ENCODE measurements at regions not wholly inside any gene's neighbourhood (a gene's known extent, or its start where the extent isn't known, plus 50 kb on each side); places are given as distances from the start of the nearest gene placed in this dataset.

GRCh38 chrX:113892401-113892800 lies 691.5 kb upstream of the HTR2C start:
- Histone ChIP-seq H2AFZ (ENCODE audit: low read length) (no peak overlapping the region), H4K20me1 (ENCODE audit: insufficient read depth, low read length) (no peaks in the 10 kb centered on the region), H3K36me3 (ENCODE audit: insufficient read depth, low read length) (no peaks in the 10 kb centered on the region), H3K9me2 (ENCODE audit: insufficient read depth, low read length) (no peaks in the 10 kb centered on the region), H3K4me3 (ENCODE audit: low read depth, low read length, poor library complexity, severe bottlenecking) (no peak overlapping the region), H3K9me3 (ENCODE audit: low read length) (no peaks in the 10 kb centered on the region), H3K79me2 (ENCODE audit: insufficient read depth, low read depth, low read length) (no peaks in the 10 kb centered on the region), H3K4me1 (ENCODE audit: insufficient read depth, low read length, poor library complexity, severe bottlenecking) (no peaks in the 10 kb centered on the region), H3K4me2 (ENCODE audit: low read length) (no peak overlapping the region), H3K27ac (ENCODE audit: low read depth, low read length, poor library complexity, severe bottlenecking) (no peak overlapping the region)
- no TSS peak for BruUV-seq (replicated peaks)
- TF ChIP-seq EZH2phosphoT487 (IDR thresholded peaks at IDR 0.05; ENCODE audit: borderline replicate concordance, low read depth, low read length) (no peak), CTCF (conservative IDR thresholded peaks at IDR 0.05; ENCODE audit: low read length) (no peak)
- ChIA-PET POLR2A (interaction anchor here (0.7 kb wide), 1 partner anchor 321 kb away, joined by 3 read pairs; no protein-coding TSS in a partner anchor), CTCF (ENCODE audit: unreplicated experiment) (no interaction called here)
- intact Hi-C loops (cut with micrococcal nuclease; ENCODE audit: unreplicated experiment), result no loop called here
- DNase-seq (ENCODE audit: low spot score), result no peak

GRCh38 chrX:113873056-113873455 lies 710.8 kb upstream of the HTR2C start:
- DNase-seq (ENCODE audit: low spot score), result no peak
- Histone ChIP-seq H3K4me3 (ENCODE audit: low read depth, low read length, poor library complexity, severe bottlenecking) (no peak overlapping the region), H4K20me1 (ENCODE audit: insufficient read depth, low read length) (no peaks in the 10 kb centered on the region), H3K27ac (ENCODE audit: low read depth, low read length, poor library complexity, severe bottlenecking) (no peak overlapping the region), H3K4me1 (ENCODE audit: insufficient read depth, low read length, poor library complexity, severe bottlenecking) (no peaks in the 10 kb centered on the region), H3K9me3 (ENCODE audit: low read length) (no peaks in the 10 kb centered on the region), H3K9me2 (ENCODE audit: insufficient read depth, low read length) (no peaks in the 10 kb centered on the region), H2AFZ (ENCODE audit: low read length) (no peak overlapping the region), H3K4me2 (ENCODE audit: low read length) (no peak overlapping the region), H3K79me2 (ENCODE audit: insufficient read depth, low read depth, low read length) (no peaks in the 10 kb centered on the region), H3K36me3 (ENCODE audit: insufficient read depth, low read length) (no peaks in the 10 kb centered on the region)
- ChIA-PET CTCF (ENCODE audit: unreplicated experiment) (no interaction called here), POLR2A (no interaction called here)
- intact Hi-C loops (cut with micrococcal nuclease; ENCODE audit: unreplicated experiment), result no loop called here
- BruUV-seq (replicated peaks), result no TSS peak
- TF ChIP-seq EZH2phosphoT487 (IDR thresholded peaks at IDR 0.05; ENCODE audit: borderline replicate concordance, low read depth, low read length) (no peak), CTCF (conservative IDR thresholded peaks at IDR 0.05; ENCODE audit: low read length) (no peak)

- H3K4me2 ChIP-seq (ENCODE audit: low read length), result no peak overlapping the region
- H3K4me1 ChIP-seq (ENCODE audit: insufficient read depth, low read length, poor library complexity, severe bottlenecking), result no peaks in the 10 kb centered on the region
- no TSS peak for BruUV-seq (replicated peaks)
- H3K4me3 ChIP-seq (ENCODE audit: low read depth, low read length, poor library complexity, severe bottlenecking), result no peak overlapping the region
- H3K9me2 ChIP-seq (ENCODE audit: insufficient read depth, low read length), result no peaks in the 10 kb centered on the region
- no peak for DNase-seq (ENCODE audit: low spot score)
- POLR2A ChIA-PET, result no interaction called here
- H3K9me3 ChIP-seq (ENCODE audit: low read length), result no peaks in the 10 kb centered on the region
- H4K20me1 ChIP-seq (ENCODE audit: insufficient read depth, low read length), result no peaks in the 10 kb centered on the region
- intact Hi-C loops (cut with micrococcal nuclease; ENCODE audit: unreplicated experiment), result no loop called here
- CTCF ChIA-PET (ENCODE audit: unreplicated experiment), result no interaction called here
- no peaks in the 10 kb centered on the region for H3K79me2 ChIP-seq (ENCODE audit: insufficient read depth, low read depth, low read length)
- no peak overlapping the region for H2AFZ ChIP-seq (ENCODE audit: low read length)
- H3K36me3 ChIP-seq (ENCODE audit: insufficient read depth, low read length), result no peaks in the 10 kb centered on the region
- H3K27ac ChIP-seq (ENCODE audit: low read depth, low read length, poor library complexity, severe bottlenecking), result no peak overlapping the region
- TF ChIP-seq EZH2phosphoT487 (IDR thresholded peaks at IDR 0.05; ENCODE audit: borderline replicate concordance, low read depth, low read length) (no peak), CTCF (conservative IDR thresholded peaks at IDR 0.05; ENCODE audit: low read length) (no peak)
Measured at GRCh38 chrX:113868711-113869110, 715.2 kb upstream of the HTR2C start.

Data from OCI-LY7 (cell line).